Neutrophil (primary cell): ENCODE measurements at regions not wholly inside any gene's neighbourhood (a gene's known extent, or its start where the extent isn't known, plus 50 kb on each side); places are given as distances from the start of the nearest gene placed in this dataset.

Experiments
- H3K27ac ChIP-seq: fragments of 200-600 bp; sonication (generic); 2 replicates; pipeline ENCODE4 v1.5.1; 2016; ENCODE audit warnings: mild to moderate bottlenecking, moderate library complexity
- H3K27me3 ChIP-seq: fragments of 200-600 bp; sonication (generic); 2 replicates; pipeline ENCODE4 v1.6.0; 2016; ENCODE audit warnings: mild to moderate bottlenecking
- H3K36me3 ChIP-seq: fragments of 200-600 bp; sonication (generic); 2 replicates; pipeline ENCODE4 v1.5.1; 2017
- H3K4me1 ChIP-seq, 2 experiments: fragments of 200-600 bp in 1 of 2; sonication (generic) in 1 of 2; 1 replicate in 1 of 2; 2 replicates in 1 of 2; pipeline versions ENCODE4 v1.5.1 to v1.6.1; 2013 to 2016; ENCODE audit warnings: low read depth in 1 of 2, low read length in 1 of 2, mild to moderate bottlenecking in 1 of 2, moderate library complexity in 1 of 2; ENCODE audit not compliant: control insufficient read depth in 1 of 2, insufficient read depth in 1 of 2
- H3K4me3 ChIP-seq, 2 experiments: fragments of 200-600 bp in 1 of 2; sonication (generic) in 1 of 2; 1 replicate in 1 of 2; 2 replicates in 1 of 2; pipeline ENCODE4 v1.5.1; 2013 to 2016; ENCODE audit warnings: low read depth in 1 of 2, low read length in 1 of 2, mild to moderate bottlenecking in 1 of 2, moderate library complexity in 1 of 2
- H3K9me3 ChIP-seq: fragments of 200-600 bp; sonication (generic); 2 replicates; pipeline ENCODE4 v1.5.1; 2016
- TF ChIP-seq, protein P1 (sequence below): fragments of 200-600 bp; sonication (generic); IDR thresholded peaks from 2 replicates; pipeline ENCODE4 v1.5.1; 2016; ENCODE audit warnings: antibody characterized with exemption

DNA sequence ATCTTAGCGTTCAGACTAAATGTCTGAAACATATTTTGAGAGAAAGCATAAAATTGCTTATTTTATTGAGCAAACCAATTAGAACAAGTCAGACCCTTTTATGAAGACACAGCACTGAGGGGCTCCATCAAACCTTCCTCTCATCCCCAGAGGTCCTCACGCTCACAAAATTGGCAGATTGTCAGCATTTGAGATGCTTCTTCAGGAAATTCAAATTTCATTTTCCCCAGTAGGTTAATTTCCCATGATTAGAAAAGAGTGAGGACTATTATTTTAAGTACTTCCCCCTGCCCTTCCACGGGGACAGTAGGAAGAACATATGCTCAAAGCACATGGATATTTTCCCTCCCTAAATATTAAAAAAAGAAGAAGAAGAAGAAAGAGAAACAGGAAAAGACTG is 851.8 kb downstream of the BRD1 start:
- TF ChIP-seq, protein P1, sequence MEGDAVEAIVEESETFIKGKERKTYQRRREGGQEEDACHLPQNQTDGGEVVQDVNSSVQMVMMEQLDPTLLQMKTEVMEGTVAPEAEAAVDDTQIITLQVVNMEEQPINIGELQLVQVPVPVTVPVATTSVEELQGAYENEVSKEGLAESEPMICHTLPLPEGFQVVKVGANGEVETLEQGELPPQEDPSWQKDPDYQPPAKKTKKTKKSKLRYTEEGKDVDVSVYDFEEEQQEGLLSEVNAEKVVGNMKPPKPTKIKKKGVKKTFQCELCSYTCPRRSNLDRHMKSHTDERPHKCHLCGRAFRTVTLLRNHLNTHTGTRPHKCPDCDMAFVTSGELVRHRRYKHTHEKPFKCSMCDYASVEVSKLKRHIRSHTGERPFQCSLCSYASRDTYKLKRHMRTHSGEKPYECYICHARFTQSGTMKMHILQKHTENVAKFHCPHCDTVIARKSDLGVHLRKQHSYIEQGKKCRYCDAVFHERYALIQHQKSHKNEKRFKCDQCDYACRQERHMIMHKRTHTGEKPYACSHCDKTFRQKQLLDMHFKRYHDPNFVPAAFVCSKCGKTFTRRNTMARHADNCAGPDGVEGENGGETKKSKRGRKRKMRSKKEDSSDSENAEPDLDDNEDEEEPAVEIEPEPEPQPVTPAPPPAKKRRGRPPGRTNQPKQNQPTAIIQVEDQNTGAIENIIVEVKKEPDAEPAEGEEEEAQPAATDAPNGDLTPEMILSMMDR = no peak
- H3K36me3 ChIP-seq = no peaks in the 10 kb centered on the region
- no peaks in the 10 kb centered on the region for H3K27me3 ChIP-seq
- no peaks in the 10 kb centered on the region for H3K4me1 ChIP-seq
- H3K9me3 ChIP-seq = no peaks in the 10 kb centered on the region
- H3K27ac ChIP-seq = no peak overlapping the region
- no peak overlapping the region for H3K4me3 ChIP-seq

DNA sequence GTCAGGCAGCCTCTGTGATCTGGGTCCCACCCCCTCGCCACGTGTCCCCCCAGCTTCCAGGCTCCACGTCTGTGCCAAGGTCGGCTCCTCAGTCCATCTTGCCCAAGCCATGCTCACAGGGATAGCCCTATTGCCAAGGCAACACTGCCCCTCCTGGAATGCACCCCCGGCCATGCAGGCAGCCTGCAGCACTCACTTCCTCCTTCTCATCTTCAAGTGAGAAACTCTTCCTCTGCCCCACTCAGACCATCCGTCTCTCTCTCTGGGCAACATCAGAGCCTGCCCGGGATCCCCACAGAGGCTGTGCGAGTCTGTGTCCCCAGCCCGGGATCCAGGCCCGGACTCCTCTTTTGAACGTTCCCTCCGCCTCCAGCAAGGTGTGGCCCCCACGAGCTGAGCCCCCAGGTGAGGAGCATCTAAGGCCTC is 852.3 kb downstream of the BRD1 start:
- Histone ChIP-seq H3K27me3 (no peaks in the 10 kb centered on the region), H3K4me3 (no peak overlapping the region), H3K27ac (no peak overlapping the region), H3K9me3 (no peaks in the 10 kb centered on the region), H3K36me3 (no peaks in the 10 kb centered on the region), H3K4me1 (no peaks in the 10 kb centered on the region)
- TF ChIP-seq, protein P1 = no peak

DNA sequence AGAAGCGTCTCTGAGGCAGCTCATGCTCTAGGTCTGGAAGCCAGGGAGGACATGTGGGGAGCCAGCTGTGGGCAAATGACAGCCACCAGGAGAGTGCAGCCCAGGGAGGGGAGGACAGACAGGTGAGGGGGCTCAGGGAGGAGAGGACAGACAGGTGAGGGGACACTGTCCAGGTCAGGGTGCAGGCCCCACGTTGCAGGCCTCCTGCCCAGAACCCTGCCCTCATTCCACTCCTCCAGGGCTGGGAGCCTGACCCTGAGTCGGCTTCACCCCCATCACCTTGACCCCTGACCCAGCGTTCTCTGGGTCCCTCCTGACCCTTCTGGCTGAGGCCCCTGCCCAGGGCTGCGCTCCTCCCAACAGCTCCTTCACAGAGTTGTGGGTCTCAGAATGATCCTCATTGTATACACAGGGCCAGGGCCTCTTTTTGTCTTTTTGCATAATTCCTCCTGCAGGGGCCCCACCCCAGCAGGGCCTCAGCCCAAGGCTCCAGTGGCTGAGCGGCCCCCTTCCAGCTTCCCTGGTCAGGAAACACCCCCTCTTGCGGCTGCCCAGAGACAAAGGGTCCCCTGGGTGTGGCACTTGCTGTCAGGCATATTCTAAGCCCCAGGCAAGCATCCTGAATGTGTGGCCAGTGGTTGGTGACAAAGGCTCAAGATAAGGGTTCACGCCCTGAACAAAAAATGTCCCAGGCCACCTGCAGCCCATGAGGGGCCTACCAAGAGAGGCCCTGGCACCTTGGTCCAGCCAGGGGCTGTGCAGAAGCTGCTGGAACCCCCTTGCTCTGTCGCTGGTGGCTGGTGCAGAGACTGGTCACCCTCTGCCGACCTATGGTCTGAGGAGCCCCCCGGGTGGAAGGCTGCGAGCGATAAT is 853.0 kb downstream of the BRD1 start:
- Histone ChIP-seq H3K27me3 (no peaks in the 10 kb centered on the region), H3K4me1 (no peaks in the 10 kb centered on the region), H3K36me3 (no peaks in the 10 kb centered on the region), H3K27ac (no peak overlapping the region), H3K4me3 (no peak overlapping the region), H3K9me3 (no peaks in the 10 kb centered on the region)
- TF ChIP-seq, protein P1 = no peak

DNA sequence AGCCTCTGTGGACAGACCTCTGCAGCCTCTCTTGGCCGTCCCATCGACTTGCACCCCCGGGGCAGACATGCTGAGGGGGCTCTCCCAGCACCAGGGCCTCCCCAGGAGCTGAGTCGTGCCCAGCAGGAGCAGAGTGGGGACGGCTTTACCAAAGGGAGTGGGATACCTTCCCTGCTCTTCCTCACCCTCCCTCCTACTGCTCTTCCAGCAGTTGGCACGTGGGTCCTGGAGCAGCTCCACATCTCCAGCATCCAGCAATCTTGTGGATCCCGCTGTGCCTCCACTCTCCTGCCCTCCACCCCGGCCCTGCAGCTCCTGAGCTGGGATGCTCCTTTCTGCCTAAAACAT is 854.0 kb downstream of the BRD1 start:
- no peaks in the 10 kb centered on the region for H3K36me3 ChIP-seq
- H3K4me1 ChIP-seq = no peaks in the 10 kb centered on the region
- no peaks in the 10 kb centered on the region for H3K27me3 ChIP-seq
- TF ChIP-seq, protein P1 = no peak
- H3K4me3 ChIP-seq = no peak overlapping the region
- no peaks in the 10 kb centered on the region for H3K9me3 ChIP-seq
- H3K27ac ChIP-seq = no peak overlapping the region

DNA sequence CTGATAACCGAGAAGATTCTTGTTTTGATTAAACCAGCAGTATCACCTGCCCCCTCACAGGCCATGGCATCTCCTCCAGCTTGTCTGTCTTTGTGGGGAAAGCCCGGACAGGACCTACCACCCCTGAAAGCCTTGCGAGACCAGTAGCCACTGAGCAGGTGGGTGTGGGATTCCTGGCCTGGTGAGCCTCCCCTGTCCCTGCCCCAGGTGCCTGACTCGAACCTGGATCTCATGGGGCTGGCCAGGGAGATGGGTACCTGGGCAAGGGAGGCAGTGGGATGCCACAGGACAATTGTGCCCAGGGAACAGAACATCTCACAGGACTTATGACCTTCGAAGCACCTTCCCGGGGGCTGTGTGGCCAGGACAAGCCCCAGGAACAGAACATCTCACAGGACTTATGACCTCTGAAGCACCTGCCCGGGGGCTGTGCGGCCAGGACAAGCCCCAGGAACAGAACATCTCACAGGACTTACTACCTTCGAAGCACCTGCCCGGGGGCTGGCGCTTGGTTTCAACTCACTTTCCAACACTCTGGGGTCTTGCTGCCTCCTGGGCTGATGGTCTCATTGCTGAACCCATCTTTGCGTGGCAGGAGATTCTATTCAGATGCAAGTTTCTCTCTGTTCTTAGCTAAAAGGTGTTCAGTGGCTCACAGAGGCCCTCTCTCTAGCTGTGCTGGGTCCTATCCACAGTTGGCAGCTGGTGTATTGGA is 854.5 kb downstream of the BRD1 start:
- Histone ChIP-seq H3K9me3 (no peaks in the 10 kb centered on the region), H3K4me1 (no peaks in the 10 kb centered on the region), H3K27me3 (no peaks in the 10 kb centered on the region), H3K4me3 (no peak overlapping the region), H3K36me3 (no peaks in the 10 kb centered on the region), H3K27ac (no peak overlapping the region)
- TF ChIP-seq, protein P1 = no peak
